NCI-H2171 (cell line): ENCODE measurements at regions not wholly inside any gene's neighbourhood (a gene's known extent, or its start where the extent isn't known, plus 50 kb on each side); places are given as distances from the start of the nearest gene placed in this dataset.
"Not testable (repeated sequence)": the region's sequence is repeated elsewhere in the genome, so short reads cannot be mapped to it uniquely, and the experiment has no call there.

Source experiments
- DNase-seq: peaks from one replicate; lab custom pipeline; 2025; lab: John Stamatoyannopoulos, UW

DNA sequence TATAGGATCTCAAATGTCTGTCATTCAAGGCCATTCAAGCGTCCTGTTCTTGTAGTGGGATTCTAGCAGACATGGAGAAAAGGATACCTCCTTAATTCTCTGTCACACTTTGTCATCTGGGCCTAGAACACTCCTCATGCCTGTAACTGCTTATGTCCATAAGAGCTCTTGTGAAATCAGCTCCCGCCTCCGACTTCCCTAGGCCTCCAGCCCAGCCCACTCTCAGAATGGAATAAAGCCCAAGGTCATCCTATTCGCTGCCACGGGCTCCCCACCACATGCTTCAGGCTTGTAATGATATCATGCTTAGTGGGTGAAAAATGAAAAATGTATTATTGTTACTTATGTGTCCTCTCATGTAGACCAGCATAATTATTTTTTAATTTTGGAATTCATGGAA lies 632.5 kb downstream of the ISL1 start:
- DNase-seq, result no peak

DNA sequence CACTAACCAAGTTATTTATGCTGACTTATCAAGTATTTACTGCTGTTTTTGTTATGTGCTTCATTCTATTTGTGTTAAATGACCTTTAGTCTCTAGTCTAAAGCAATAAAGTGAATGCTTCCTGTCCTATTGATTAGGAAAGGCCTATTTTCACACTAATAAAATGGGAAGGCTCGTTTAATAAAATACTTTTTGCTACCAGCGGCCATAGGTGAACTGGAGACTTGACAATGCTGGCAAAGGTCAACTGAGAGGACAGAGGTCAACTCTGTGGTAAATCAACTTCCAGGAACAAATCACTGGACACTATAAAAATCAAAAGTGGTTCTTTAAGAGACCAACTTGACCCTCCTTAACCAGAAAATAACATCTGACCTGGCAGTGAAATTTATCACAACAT lies 634.3 kb downstream of the ISL1 start:
- no peak for DNase-seq

DNA sequence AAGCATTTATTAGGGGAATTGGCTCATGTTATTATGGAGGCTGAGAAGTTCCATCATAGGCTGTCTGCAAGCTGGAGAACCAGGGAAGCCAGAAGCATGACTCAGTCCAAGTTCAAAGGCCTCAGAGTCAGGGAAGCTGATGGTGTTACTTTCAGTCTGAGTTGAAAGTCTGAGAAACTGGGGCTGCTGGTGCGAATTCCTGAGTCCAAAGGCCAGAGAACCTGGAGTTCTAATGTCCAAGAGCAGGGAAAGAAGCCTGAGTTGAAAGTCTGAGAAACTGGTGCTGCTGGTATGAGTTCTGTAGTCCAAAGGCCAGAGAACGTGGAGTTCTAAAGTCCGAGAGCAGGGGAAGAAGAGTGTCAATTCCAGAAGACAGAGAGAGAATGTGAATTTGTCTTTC lies 641.1 kb downstream of the ISL1 start:
- no peak for DNase-seq

DNA sequence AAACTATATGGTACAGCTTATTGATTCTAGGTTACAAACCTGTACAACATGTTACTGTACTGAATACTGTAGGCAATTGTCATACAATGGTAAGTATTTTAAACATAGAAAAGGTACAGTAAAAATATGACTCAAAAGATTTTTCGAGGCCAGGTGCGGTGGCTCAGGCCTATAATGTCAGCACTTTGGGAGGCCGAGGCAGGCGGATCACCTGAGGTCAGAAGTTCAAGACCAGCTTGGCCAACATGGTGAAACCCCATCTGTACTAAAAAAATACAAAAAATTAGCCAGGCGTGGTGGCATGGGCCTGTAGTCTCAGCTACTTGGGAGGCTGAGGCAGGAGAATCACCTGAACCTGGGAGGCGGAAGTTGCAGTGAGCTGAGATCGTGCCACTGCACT lies 646.6 kb downstream of the ISL1 start:
- DNase-seq, result not testable (repeated sequence)

DNA sequence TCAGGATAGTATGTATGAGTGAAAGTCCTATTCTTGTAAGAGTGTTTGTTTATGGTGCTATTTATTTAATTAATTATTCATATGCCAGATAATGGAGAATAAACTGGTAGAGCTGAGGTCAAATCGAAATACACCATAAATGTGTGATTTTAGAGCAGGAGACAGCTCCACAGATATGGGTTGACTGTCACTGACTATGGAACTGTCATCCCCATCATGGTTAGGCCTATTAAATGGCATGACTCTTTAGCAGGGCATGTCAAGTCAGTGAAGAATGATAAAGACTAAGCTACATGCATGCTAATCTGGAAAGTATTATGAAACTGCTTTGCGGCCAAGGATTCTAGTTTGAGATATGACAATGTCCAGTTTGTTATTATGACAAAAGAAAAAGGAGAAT lies 658.6 kb downstream of the ISL1 start:
- DNase-seq, result no peak

DNA sequence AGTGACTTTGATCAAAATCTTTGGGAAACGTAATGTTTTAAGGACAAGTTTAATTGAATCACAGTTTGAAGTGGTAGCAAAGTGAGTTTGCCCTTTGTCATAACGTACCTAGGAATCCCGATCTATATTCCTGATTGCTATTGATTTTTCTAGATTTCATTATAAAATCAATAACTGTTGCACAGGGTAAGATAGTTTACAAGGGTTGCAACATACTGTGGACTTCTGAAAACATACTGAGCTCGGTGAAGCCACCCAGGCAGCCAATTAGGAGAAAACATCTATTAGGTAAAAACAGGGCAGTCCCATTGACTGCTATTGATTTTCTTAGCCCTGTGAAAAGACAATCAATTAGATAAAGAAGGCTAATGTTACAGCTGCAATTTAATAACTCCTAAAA lies 659.9 kb downstream of the ISL1 start:
- DNase-seq, result no peak

DNA sequence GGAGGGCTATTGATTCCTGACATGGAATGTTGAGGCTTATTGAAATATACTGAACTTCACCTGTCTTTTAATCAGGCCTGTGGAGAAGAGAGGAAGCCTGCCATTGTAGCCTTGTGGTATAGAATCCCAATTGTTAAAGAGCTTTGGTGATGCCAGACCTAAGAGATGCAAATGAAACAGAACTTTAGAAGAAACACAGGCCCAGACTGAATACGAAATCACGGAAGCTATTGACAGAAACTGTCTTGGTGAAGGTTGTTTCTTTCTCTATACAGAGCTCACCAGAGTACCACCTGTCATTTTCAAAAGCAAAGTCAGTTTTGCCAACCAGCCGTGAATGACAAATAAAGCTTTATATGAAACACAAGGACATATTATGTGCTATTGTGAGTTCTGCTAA lies 660.3 kb downstream of the ISL1 start:
- DNase-seq, result no peak

DNA sequence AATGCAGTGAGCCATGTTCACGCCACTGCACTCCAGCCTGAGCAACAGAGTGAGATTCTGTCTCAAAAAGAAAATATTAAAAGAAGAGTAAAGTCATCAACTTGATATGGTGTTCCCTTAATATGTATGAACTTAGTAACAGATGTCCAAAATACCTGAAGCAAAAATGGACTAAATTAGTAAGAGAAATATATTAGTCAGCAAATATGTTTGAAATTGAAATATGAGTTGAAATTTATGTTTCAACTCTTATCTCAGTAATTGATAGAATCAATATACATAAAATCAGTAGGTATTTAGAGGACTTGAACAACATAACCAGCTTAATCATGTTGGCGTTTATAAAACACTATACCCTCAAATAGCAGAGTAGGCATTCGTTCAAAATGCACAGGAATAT lies 668.5 kb downstream of the ISL1 start:
- DNase-seq, result no peak

DNA sequence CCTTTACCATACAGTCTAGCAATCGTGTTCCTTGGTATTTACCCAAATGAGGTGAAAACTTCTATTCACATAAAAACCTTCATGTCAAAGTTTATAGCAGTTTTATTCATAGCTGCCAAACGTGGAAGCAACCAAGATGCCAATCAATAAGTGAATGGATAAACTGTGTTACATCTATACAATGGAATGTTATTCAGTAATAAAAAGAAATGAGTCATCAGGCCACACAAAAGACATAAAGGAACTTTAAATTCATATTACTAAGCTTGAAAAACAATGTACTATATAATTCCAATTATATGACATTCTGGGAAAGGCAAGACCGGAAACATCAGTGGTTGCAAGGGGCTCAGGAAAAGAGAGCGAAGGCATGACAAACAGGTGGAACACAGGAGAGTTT lies 679.9 kb downstream of the ISL1 start:
- no peak for DNase-seq

DNA sequence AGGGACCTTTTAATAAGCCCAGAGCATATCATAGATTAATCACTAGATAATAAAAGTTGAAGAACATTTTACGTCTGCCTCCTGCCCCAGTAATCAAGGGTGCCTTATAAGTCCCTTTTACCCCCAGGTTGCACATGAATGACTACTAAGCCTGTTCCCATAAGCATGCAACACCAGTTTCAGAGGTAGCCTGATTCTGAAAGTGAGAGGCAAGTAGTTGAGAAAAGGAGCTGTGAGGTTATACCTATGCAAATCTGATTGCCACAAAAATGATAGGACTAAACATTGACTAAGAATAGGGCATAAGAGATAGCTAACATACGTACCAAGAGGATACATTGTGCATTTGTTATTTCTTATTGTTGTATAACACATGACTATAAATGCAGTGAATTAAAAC lies 681.9 kb downstream of the ISL1 start:
- no peak for DNase-seq

DNA sequence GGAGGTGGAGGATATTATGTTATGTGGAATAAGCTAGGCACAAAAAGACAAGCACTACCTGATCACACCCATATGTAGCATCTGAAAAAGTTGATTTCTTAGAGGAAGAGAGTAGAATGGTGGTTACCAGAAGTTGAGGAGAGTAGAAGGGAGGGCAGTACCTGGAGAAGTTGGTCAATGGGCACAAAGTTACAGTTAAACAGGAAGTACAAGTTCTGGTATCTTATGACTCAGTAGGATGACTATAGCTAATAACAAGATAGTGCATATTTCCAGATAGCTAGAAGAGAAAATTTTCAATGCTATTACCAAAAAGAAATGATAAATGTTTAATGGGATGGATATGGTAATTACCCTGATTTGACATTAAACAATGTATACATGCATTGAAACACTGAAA lies 686.7 kb downstream of the ISL1 start:
- DNase-seq, result no peak

DNA sequence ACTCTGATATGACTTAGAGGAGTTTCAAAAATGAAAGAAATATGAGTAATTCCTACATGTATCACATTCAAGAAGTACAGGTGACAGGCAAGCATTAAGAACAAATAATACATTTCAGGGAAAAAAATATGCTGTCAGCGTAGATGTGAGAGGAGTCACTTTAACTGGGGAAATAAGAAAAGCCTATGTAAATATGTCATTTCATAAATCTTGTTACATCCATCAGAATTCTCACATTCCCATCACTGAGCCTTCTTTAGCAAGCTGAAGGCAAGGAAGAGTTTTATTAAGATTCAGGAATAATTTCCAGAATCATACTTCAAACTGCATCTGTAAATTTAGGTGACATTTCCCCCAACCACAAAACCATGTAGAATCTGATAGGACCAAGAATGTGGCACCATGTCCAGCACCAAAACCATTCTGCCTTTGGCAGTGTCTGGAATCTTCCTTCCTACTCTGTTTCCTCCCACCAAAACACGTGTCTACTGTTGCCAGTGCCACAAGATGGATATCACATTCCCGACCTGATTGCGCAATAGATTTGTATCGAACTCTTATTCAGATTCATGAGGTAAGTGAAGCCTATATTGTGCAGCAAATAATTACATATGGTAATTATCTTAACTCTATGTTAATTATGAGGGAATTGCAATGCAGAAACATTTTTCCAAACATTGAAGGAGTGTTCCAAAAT lies 690.9 kb downstream of the ISL1 start:
- DNase-seq, result no peak

DNA sequence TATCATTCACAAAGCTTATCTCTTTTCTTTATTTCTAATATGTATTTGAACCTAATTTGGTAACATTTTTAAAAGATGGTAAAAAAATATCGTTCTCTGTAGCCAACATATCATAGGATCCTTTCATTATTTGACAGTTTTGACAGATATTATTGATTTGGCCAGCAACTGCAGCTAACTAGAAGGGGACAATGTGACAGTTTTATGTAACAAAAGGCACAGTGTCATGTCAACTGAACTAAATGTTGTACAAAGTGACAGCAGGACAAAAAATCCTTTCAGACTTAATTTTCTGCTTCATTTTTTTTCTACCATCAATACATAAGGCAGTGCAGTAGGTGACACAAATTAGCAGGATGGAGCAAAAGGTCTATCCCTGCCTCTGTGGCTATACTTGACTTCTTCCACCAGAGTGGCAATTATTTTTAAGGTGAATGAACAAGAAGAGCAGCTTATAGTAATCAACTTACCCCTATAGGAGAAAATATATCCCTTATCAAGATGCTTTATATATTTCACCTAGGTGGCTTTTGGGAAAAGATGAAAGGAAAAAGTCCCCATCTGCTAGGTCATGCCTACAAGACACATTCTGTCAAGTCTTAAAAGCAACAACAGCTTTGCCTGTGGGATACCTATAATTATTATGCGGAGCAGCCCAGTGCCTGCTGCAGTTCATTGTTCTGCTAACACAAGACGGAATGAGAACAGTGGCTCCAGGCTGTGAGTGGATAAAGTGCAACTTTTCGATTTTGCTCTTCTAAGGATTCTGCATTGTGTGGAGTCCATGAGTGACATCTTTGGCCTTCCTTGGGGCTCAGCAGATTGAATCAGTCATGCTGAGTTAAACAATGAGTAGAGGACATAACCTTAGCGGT lies 694.9 kb downstream of the ISL1 start:
- no peak for DNase-seq

DNA sequence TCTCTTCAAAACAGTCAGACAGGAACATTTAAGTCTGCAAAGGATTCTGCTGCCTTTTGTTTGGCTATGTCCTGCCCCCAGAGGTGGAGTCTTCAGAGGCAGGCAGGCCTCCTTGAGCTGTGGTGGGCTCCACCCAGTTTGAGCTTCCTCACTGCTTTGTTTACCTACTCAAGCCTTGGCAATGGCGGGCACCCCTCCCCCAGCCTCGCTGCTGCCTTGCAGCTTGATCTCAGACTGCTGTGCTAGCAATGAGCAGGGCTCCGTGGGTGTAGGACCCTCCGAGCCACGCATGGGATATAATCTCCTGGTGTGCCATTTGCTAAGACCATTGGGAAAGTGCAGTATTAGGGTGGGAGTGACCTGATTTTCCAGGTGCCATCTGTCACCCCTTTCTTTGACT lies 685.4 kb upstream of the ITGA1 start:
- DNase-seq, result not testable (repeated sequence)

DNA sequence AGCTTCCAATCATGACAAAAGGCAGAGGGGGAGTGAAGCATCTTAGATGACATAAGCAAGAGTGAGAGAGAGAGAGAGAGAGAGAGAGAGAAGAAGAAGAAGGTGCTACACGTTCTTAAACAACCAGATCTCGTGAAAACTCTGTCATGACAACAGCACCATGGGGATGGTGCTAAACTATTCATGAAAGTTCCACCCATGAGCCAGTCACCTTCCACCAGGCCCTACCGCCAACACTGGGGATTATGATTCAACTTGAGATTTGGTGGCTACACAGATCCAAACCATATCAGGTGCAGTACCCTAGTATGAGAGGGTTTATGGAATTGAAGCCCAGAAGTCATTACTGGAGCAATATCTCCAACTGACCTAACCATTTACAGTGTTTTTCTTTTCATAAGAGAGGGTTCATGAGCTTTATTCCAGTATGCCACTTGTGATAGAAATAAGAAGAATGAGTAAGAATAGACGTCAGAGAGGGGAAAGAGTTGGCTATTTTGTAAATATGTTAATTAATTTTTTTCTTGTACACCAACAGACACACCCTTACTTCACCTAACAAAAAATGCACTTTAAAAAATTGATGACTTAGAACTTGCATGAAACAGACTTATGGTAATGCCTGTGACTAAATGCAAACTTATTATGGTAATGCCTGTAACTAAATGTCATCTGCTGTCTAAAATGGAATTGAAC lies 680.4 kb upstream of the ITGA1 start:
- DNase-seq, result no peak

DNA sequence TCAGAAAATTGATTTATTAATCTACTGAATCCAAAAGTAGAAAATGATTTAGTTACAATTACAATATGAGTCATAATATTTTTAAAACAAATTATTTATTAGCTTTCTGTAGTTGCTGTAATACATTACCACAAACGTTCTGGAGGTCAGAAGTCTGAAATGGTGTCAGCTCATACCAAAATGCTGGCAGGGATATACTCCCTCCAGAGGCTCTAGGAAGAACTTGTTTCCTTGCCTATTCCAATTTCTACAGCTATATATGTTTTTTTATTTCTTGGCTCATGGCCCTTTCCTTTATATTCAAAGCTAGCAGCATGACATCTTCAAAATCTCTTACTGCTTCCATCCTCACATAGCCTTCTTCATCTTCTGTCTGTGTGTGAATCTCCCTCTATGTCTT lies 667.9 kb upstream of the ITGA1 start:
- no peak for DNase-seq

DNA sequence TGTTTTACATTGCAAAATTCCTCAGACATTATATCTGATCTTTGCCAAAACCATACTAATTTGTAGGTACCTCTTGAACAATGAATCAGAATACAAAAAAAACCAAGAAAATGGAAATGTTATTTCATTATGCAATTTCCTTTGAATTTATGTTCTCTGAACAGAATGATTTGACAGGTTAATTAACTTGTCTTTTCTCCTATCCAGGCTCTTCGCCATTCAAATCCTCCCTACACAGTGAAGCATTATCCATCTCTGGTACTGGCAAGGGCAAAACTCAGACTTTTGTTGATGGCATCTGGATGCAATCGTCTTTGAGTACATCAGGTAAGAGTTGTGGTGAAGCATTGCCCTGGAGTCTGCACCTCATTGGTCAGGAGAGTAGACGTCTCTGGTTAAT lies 655.7 kb upstream of the ITGA1 start:
- no peak for DNase-seq

DNA sequence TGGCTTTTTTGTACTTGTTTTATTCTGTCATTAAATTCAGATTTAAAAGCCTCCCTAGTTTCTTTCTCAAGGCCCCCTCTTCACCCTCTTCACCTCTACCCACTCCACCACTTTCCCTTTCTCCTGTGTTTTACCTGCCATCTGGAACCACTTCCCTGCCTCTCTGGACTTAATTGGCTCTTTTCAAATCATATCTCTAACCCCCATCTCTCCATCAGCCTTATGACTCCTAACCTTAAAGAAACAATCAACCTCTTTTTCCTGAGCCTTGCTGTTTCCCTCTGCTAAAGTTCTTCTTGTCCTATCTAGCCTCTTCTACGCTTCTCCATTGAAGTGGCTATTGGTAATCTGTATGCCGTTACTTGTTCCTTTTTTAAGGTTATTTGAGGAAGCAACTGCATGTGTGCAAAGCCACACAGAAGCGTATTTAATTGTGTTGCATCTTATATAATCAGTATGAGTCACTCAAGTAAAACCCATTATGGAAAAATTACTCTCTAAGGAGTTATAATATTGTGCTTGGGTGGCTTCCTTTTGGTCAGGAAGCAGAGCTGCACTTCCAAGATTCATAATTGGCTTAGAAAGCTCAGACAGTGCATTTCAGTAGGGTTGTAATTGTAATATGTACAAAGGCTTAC lies 653.6 kb upstream of the ITGA1 start:
- DNase-seq, result no peak

DNA sequence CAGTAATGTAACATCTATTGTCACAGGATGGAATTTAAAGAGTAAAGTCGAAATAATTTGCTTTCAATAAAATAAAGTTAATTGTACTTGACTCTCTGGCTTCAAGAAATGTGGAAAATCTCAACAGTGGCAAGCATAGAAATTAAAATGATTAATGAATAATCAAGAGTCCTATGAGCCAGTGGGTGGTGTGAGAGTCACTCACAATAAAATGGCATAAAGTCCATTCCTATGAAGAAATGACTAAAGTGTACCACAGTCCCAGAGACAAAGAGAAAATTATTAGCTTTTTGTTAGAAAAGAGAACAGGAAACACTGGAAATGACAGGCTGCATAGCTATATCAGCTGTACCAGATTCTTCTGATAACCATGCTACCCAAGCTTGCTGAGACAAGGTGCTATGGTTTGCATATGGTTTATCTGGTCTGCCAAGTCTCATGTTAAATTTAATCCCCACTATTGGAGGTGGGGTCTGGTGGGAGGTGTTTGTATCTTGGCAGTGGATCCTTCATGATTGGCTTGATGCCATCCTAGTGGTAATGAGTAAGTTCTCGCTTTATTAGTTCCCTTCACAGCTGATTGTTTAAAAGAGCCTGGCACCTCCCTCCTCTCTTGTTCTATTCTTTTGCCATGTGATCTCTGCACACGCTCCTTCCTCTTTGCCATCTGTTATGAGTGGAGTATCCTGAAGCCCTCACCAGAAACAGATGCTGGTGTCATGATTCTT lies 647.7 kb upstream of the ITGA1 start:
- peak; percentile 28 for DNase-seq

DNA sequence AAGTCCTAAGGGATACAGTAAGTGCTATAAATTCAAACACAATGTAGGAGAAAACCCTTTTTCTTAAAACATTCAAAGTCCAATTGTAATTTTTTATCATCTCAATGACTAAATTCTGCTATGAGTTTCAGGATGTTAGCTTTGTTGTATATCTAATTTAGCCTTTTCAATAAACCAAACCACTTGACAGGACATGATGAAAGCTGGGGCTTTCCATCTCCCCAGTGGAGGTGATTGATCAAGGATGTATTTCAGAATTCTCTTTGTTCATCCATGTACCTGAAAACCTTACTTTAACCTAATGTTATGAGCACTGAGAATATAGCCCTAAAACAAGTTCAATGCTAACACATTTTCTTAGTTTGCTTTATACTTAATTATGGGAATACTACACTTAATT lies 639.0 kb upstream of the ITGA1 start:
- no peak for DNase-seq

DNA sequence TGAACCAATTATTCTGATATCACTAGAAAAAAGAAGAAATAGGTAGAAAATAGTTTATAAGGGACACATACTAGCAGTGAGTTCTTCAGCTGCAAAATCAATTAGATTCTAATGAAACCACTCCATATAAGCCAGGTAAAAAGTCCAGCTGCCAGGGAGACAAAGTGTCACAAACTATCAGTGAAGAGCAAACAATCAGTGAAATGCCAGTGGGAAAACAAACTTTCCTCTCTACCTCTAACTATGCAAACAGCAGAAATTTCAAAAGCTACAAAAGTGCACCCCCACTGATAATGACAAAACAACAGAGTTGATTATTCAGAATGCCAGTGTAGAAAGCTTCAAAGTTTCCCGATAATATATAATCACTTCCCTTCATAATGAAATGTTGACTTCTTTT lies 637.2 kb upstream of the ITGA1 start:
- DNase-seq, result no peak

DNA sequence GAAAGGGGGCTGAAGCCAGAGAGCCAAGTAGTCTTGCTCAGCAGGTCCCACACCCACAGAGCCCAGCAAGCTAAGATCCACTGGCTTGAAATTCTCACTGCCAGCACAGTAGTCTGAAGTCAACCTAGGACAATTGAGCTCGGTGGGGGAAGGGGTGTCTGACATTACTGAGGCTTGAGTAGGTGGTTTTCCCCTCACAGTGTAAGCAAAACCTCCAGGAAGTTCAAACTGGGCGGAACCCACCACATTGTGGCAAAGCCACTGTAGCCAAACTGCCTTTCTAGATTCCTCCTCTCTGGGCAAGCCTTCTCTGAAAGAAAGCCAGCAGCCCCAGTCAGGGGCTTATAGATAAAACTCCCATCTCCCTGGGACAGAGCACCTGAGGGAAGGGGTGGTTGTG lies 630.9 kb upstream of the ITGA1 start:
- DNase-seq, result not testable (repeated sequence)
